Kidney epithelial cell (primary cell): ENCODE measurements at regions not wholly inside any gene's neighbourhood (a gene's known extent, or its start where the extent isn't known, plus 50 kb on each side); places are given as distances from the start of the nearest gene placed in this dataset.

Experiments
- DNase-seq: peaks from one replicate; pipeline ENCODE4 v3.0.0-alpha.2; 2010; ENCODE audit warnings: low read depth
- H3K27me3 ChIP-seq: 2 replicates; pipeline ENCODE4 v1.6.0; 2011; ENCODE audit warnings: low read length; ENCODE audit not compliant: control insufficient read depth, insufficient read depth
- H3K36me3 ChIP-seq: 2 replicates; pipeline ENCODE4 v1.5.1; 2011; ENCODE audit warnings: low read length; ENCODE audit not compliant: control insufficient read depth, insufficient read depth
- H3K4me3 ChIP-seq: 2 replicates; pipeline ENCODE4 v1.5.1; 2011; ENCODE audit warnings: low read depth, mild to moderate bottlenecking, control low read depth, low read length
- TF ChIP-seq, protein P1 (sequence below): IDR thresholded peaks from 2 replicates; pipeline ENCODE4 v1.5.1; 2011; ENCODE audit warnings: mild to moderate bottlenecking, moderate library complexity, low read length, control low read depth, inconsistent platforms; ENCODE audit not compliant: insufficient read depth, poor library complexity, severe bottlenecking

GRCh38 chr3:86257955-86258641 lies 732.9 kb downstream of the VGLL3 start:
- Histone ChIP-seq H3K27me3 (no peaks in the 10 kb centered on the region), H3K36me3 (no peaks in the 10 kb centered on the region), H3K4me3 (no peak overlapping the region)
- no peak for DNase-seq
- TF ChIP-seq, protein P1, sequence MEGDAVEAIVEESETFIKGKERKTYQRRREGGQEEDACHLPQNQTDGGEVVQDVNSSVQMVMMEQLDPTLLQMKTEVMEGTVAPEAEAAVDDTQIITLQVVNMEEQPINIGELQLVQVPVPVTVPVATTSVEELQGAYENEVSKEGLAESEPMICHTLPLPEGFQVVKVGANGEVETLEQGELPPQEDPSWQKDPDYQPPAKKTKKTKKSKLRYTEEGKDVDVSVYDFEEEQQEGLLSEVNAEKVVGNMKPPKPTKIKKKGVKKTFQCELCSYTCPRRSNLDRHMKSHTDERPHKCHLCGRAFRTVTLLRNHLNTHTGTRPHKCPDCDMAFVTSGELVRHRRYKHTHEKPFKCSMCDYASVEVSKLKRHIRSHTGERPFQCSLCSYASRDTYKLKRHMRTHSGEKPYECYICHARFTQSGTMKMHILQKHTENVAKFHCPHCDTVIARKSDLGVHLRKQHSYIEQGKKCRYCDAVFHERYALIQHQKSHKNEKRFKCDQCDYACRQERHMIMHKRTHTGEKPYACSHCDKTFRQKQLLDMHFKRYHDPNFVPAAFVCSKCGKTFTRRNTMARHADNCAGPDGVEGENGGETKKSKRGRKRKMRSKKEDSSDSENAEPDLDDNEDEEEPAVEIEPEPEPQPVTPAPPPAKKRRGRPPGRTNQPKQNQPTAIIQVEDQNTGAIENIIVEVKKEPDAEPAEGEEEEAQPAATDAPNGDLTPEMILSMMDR: no peak

- H3K27me3 ChIP-seq: no peaks in the 10 kb centered on the region
- no peak overlapping the region for H3K4me3 ChIP-seq
- TF ChIP-seq, protein P1: no peak
- DNase-seq: no peak
- no peaks in the 10 kb centered on the region for H3K36me3 ChIP-seq
These were observed 736.5 kb downstream of the VGLL3 start for GRCh38 chr3:86254480-86254879.

GRCh38 chr3:86251781-86252180 lies 739.2 kb downstream of the VGLL3 start:
- DNase-seq: no peak

GRCh38 chr3:86249833-86250232 lies 741.1 kb downstream of the VGLL3 start:
- TF ChIP-seq, protein P1: no peak

More at GRCh38 chr3:86251781-86252180, 739.2 kb downstream of the VGLL3 start:
- TF ChIP-seq, protein P1: no peak
- H3K4me3 ChIP-seq: no peak overlapping the region
- H3K36me3 ChIP-seq: no peaks in the 10 kb centered on the region
- H3K27me3 ChIP-seq: no peaks in the 10 kb centered on the region

GRCh38 chr3:86245360-86245759 lies 745.6 kb downstream of the VGLL3 start:
- Histone ChIP-seq H3K4me3 (no peak overlapping the region), H3K27me3 (no peaks in the 10 kb centered on the region), H3K36me3 (no peaks in the 10 kb centered on the region)
- no peak for DNase-seq
- TF ChIP-seq, protein P1: peak; percentile 46

More at GRCh38 chr3:86249833-86250232, 741.1 kb downstream of the VGLL3 start:
- Histone ChIP-seq H3K4me3 (no peak overlapping the region), H3K27me3 (no peaks in the 10 kb centered on the region), H3K36me3 (no peaks in the 10 kb centered on the region)
- DNase-seq: no peak

- Histone ChIP-seq H3K27me3 (no peaks in the 10 kb centered on the region), H3K36me3 (no peaks in the 10 kb centered on the region), H3K4me3 (no peak overlapping the region)
- no peak for DNase-seq
- TF ChIP-seq, protein P1: no peak
These were observed 746.0 kb downstream of the VGLL3 start for GRCh38 chr3:86244905-86245304.
